GM12864 (cell line): ENCODE measurements at regions not wholly inside any gene's neighbourhood (a gene's known extent, or its start where the extent isn't known, plus 50 kb on each side); places are given as distances from the start of the nearest gene placed in this dataset.

Experiments
- DNase-seq: peaks from one replicate; pipeline ENCODE4 v3.0.0-alpha.2; 2011; ENCODE audit warnings: low read depth
- H3K4me3 ChIP-seq: 2 replicates; pipeline ENCODE4 v1.5.1; 2011; ENCODE audit warnings: mild to moderate bottlenecking, low read depth, low read length, control low read depth
- CTCF ChIP-seq: IDR thresholded peaks from 2 replicates; pipeline ENCODE4 v1.5.1; 2011; ENCODE audit warnings: low read depth, mild to moderate bottlenecking, moderate library complexity, low read length, control low read depth, inconsistent platforms; ENCODE audit errors: missing control alignments

- H3K4me3 ChIP-seq, result no peak overlapping the region
- no peak for TF ChIP-seq CTCF
- no peak for DNase-seq
Observed at GRCh38 chr5:125326150-125326510, 579.7 kb upstream of the ZNF608 start.

- TF ChIP-seq CTCF, result no peak
- H3K4me3 ChIP-seq, result no peak overlapping the region
- DNase-seq, result no peak
Observed at GRCh38 chr5:125327676-125328075, 581.2 kb upstream of the ZNF608 start.

GRCh38 chr5:125331987-125332598, 585.7 kb upstream of the ZNF608 start:
- H3K4me3 ChIP-seq, result no peak overlapping the region
- DNase-seq, result no peak
- no peak for TF ChIP-seq CTCF

GRCh38 chr5:125333416-125333815, 587.0 kb upstream of the ZNF608 start:
- no peak overlapping the region for H3K4me3 ChIP-seq
- DNase-seq, result no peak
- TF ChIP-seq CTCF, result no peak

GRCh38 chr5:125336401-125336800, 590.0 kb upstream of the ZNF608 start:
- DNase-seq, result no peak

GRCh38 chr5:125337294-125337693, 590.9 kb upstream of the ZNF608 start:
- no peak for DNase-seq
- H3K4me3 ChIP-seq, result no peak overlapping the region
- no peak for TF ChIP-seq CTCF

More at GRCh38 chr5:125336401-125336800, 590.0 kb upstream of the ZNF608 start:
- no peak for TF ChIP-seq CTCF
- H3K4me3 ChIP-seq, result no peak overlapping the region

- TF ChIP-seq CTCF, result no peak
- no peak for DNase-seq
- H3K4me3 ChIP-seq, result no peak overlapping the region
Observed at GRCh38 chr5:125338440-125339174, 592.2 kb upstream of the ZNF608 start.
